HG02870 (cell line): ENCODE measurements at regions not wholly inside any gene's neighbourhood (a gene's known extent, or its start where the extent isn't known, plus 50 kb on each side); places are given as distances from the start of the nearest gene placed in this dataset.

Experiments
- ATAC-seq: cut with Tn5 transposase; IDR thresholded peaks from one replicate; pipeline ENCODE4 v1.9.1; 2021; ENCODE audit warnings: mild to moderate bottlenecking, moderate library complexity; ENCODE audit not compliant: unreplicated experiment

DNA sequence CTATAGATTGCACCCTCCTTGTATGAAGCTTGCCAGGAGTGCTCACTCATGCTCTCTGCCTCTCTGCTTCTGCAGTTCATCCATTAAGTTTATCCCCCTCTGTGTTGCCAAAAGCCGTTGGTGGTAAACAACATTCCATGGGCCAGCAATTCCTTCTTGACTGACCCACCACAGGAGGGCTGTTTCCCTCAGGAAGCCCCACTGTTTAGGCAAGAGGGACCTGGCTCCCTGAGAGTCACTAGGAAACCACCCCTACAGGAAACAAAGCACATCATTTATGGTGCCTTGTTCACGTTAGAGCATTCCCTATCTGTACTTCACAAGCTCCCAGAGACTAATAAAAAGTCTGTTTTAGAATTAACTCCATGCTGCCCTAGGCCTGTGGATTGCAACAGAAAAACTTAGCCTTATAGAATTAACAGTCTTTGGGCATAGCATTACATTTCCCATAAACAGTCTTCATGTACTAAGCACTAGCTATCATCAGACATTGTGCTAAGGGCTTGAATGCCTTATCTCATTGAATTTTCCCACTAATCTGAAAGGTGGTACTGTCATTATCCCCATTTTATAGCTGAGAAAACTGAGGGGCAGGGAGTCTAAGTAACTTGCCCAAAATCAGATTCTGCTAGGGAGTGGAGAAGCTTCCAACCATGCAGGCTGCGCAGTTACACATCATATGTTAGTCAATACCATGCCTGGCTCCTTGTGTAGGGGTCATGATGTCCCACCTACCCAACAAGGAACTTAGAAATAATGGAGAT, 149.9 kb downstream of the SHQ1 start:
- ATAC-seq: no peak

DNA sequence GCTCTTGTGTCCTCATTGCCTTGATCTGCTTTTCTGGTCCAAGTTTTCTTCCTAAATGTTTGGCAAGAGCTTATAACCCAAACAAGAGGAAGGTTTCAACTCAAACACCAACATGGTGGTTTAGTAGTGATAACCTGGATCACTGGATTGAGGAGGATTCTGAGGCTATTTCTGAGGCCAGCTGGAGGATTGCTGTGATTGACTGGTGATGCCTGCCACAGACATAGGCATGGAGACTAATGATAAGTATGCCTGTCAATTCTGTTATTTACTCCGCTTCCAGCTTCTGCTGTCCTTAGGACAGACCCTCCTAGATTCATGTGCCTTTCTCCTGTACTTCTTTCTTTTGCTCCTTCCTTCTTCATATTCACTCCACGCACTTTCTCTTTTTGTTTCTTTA, 150.5 kb downstream of the SHQ1 start:
- no peak for ATAC-seq

- ATAC-seq: no peak
Observed at GRCh38 chr3:72696815-72697214, 151.4 kb downstream of the SHQ1 start.

GRCh38 chr3:72694398-72694797, 153.8 kb downstream of the SHQ1 start:
- no peak for ATAC-seq

GRCh38 chr3:72692990-72693389, 155.3 kb downstream of the SHQ1 start:
- ATAC-seq: no peak

- no peak for ATAC-seq
Observed at GRCh38 chr3:72690629-72691028, 157.6 kb downstream of the SHQ1 start.

DNA sequence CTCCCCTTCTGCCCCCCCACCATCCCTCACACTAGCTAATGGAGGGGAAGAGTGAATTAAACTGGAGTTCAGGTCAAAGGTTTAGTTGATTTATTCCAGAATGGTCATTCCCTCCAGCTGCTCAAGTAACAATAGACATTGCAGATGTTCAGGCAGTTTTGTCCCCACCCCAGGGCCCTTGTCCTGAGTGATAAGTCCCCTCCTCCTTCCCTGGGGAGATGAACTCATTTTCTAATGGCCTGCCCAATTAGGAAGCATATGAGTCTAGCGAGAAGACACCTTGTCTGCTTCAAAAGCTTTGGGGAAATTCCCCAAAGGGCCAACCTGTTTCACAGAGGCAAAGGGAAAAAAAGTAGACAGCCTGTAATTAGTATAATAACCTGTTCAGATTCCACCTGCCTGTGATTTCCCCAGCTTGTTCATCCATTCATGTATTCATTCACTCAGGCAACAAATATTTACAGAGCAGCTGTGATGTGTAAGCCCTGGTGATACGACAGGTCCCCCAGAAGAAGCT, 165.3 kb downstream of the SHQ1 start:
- ATAC-seq: peak; percentile 70

- ATAC-seq: no peak
Observed at GRCh38 chr3:72681598-72681997, 166.6 kb downstream of the SHQ1 start.

- no peak for ATAC-seq
Observed at GRCh38 chr3:72680766-72681165, 167.5 kb downstream of the SHQ1 start.

DNA sequence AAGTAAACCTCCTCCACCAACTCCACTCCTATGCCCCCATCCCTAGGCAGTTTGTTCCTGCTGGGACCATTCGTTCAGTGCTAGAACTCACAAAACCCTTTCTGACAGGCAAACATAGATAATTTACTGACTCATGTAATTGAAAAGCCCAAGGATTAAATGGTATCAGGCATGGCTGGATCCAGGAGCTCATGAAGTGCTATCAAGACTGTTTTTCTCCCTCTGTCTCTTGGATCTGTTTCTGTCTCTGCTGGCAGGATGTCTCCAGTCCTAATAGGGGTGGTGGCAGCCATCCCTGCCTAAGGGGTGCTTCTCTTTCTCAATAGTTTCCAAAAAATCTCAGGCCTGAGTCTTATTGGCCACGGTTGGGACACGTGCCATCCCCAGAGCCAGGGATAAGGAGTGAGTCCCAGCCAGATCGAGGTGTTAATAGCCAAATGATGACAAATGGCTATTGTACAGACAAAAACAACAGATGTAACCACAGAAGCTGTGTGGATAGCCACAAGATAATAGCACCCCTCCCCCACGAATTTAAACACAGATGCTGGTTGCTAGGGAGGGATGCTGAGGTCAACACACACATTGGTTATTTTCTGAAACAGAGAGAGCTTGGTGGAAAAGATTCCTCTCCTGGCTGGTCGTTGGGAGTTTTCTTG, 168.6 kb downstream of the SHQ1 start:
- ATAC-seq: no peak

GRCh38 chr3:72678867-72679266, 169.4 kb downstream of the SHQ1 start:
- no peak for ATAC-seq

GRCh38 chr3:72678380-72678779, 169.9 kb downstream of the SHQ1 start:
- no peak for ATAC-seq

GRCh38 chr3:72675243-72675642, 173.0 kb downstream of the SHQ1 start:
- ATAC-seq: no peak

DNA sequence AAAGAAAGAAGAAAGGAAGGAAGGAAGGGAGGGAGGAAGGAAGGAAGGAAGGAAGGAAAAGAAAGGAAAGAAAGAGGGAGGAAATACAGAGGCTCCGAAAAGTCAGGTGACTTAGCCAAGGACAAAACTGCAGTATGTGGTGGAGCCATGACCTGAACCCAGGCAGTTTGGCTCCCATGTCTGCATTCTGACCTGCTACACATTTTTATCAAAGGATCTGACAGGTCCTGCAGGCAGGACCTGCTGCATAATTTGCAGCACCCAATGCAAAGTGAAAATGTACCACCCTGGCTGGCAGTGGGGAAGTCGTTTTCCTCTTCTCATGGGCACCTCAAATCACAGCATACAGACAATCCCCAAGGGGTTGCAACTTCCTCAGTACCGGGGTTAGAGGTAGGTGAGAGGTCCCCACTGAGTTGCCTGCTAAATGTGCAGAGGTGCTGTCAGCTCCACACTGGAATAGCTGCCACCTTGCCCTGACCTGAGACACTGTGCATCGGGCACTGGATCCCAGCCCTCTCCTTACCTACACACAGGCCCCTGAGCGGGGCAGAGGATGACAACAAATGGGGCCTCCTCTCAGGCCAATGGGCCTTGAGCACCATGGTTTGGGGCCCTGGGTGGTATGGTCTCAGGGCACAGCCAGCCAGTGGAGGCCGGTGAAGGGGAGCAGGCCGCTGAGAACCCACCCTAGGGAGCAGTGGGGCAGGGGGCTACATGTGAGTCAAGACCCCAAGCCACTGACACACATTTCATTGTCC, 175.1 kb downstream of the SHQ1 start:
- ATAC-seq: no peak

GRCh38 chr3:72669224-72669623, 179.0 kb downstream of the SHQ1 start:
- no peak for ATAC-seq

GRCh38 chr3:72666447-72666755, 181.8 kb downstream of the SHQ1 start:
- no peak for ATAC-seq

DNA sequence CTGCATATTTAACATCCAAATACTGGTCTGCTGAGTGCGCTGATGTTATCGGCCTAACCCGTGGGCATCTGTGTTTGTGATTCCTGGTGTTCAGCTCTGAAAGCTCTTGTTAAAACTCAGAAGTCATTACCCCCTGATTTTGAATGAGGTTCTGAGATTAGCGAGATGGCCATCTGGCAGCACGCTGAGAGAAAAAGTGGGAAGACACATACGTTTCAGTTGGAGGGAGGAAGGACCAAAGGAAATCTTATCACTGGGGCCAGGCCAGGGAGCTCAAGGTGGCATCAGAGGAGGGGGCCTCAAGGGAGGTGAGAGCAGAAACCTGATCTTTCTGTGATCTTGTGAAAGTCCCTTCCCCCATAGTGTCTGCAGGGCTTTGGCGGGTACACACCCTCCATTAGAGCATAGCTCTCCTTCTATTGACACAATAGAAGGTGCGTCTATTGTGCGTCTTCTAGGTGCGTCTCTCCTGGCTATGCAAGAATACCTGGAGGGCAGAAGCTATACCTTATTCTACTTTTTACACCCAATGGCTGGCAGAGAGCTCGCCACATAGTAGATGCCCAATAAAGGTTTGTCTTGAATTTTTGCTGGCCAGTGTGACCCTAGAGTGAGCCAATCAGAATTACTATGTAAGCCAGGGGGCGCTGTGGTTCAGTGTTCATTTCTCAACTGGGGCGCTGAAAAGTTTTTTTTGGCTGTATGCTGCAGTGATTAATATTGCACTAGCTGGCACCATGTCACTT, 182.4 kb downstream of the SHQ1 start:
- ATAC-seq: no peak

DNA sequence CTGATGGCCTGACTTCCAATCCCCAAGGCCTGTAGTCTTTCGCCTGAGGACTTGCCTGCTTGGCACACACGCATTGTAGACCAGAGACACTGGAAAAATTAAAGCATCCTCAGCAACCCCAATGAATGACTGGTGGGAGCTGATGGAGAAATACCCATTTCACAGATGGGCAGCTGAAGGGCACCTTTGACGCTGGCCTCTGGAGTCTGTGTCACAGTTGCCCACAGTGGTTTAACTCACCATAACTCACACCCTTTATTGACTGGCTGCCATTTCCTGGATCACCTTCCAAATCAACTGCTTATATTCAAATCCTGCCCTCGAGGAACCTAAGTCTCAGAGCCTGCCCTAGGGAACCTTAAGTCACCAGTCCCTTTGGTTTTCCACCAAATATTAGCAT, 183.1 kb downstream of the SHQ1 start:
- ATAC-seq: no peak

DNA sequence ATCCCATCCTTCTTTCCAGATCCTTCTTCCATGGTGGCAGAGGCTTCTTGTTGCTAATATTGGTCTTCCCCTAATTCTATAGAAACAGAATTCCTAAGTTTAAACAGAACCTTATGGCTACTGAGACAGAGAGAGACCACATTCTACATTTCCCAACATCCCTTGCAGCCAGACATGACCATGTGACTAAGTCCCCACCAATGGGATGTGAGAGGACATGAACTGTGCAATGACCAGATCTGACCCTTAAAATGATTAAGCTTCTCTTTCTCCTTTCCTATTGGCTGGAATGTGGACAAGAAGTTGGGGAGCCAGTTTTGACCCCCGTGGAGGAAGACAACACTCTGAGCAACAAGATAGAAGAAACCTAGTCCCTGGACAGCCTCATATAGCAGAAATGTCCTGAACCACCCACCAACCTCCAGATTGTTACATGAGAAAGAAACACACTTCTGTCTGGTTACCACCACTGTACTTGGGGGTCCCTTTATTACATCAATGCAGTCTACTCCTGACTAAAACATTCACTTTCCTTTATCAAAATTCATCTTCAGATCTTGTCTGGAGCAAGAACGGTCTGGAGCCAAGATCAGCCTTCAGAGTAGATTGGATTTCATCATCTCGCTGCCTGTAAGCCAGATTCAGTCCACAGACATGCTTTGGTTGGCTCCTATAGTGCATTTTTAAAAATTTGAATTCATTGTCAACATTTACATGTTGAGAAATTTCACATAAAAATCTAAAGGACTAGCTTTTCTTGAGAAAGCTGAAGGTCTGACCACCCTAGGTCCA, 183.9 kb downstream of the SHQ1 start:
- no peak for ATAC-seq

DNA sequence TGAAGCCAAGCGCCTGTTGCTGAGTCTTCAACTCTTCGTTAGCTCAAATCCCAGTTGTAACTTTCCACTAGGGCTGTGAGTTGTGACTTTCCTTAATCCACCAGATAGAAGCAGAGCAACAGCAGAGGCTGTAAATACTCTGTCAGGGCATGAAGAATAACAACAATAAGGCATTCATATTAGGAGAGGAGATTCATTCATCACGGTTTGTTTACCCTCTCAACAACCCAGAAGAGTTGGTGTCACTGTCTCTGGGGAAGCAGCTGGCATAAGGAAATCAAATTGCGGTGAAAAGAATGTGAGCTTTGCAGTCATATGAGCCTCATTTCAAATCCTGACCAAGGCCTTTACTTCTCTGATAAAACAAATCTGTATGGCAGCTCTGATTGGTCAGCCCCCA, 184.8 kb downstream of the SHQ1 start:
- no peak for ATAC-seq

GRCh38 chr3:72661115-72661457, 187.2 kb downstream of the SHQ1 start:
- ATAC-seq: no peak
